SK-MEL-5 (cell line): ENCODE measurements at regions not wholly inside any gene's neighbourhood (a gene's known extent, or its start where the extent isn't known, plus 50 kb on each side); places are given as distances from the start of the nearest gene placed in this dataset.
"Not testable (repeated sequence)": the region's sequence is repeated elsewhere in the genome, so short reads cannot be mapped to it uniquely, and the experiment has no call there.

Experiments used
- DNase-seq: peaks from one replicate; pipeline ENCODE4 v3.0.0-alpha.2; 2016; ENCODE audit warnings: low read depth, low spot score
- in situ Hi-C: cut with HindIII; loops from 2 replicates; pipeline ENCODE4 v1.10.0; 2016; ENCODE audit warnings: low sequenced_read_pairs, high pct_unique_total_duplicates, low pct_unique_long_range_greater_than_20kb

- in situ Hi-C loops: no loop called here
- DNase-seq: no peak
These were observed 74.9 kb downstream of the ANKEF1 start for GRCh38 chr20:10109641-10110040.

- in situ Hi-C loops: no loop called here
These were observed 75.4 kb downstream of the ANKEF1 start for GRCh38 chr20:10110151-10110550.

GRCh38 chr20:10111139-10111958 lies 76.6 kb downstream of the ANKEF1 start:
- in situ Hi-C loops: no loop called here
- DNase-seq: no peak

More at GRCh38 chr20:10110151-10110550, 75.4 kb downstream of the ANKEF1 start:
- DNase-seq: no peak

DNA sequence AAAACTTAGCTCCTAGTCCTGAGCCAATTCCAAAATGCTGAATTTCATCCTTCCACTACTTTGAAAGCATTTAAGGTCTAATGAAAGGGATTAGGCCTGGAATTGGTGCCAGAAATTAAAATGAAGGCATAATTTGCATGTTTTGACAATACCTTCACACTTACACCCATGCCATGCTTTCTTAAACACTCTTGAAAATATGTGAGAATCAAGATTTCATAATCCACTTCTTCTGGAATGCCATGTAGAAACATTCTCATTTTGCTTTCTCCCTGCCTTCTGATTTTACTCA lies 77.1 kb downstream of the ANKEF1 start:
- in situ Hi-C loops: no loop called here

GRCh38 chr20:10113746-10114145 lies 79.0 kb downstream of the ANKEF1 start:
- no peak for DNase-seq
- in situ Hi-C loops: no loop called here

More for the DNA sequence above, 77.1 kb downstream of the ANKEF1 start:
- DNase-seq: no peak

GRCh38 chr20:10114598-10114997 lies 79.8 kb downstream of the ANKEF1 start:
- in situ Hi-C loops: no loop called here
- no peak for DNase-seq

DNA sequence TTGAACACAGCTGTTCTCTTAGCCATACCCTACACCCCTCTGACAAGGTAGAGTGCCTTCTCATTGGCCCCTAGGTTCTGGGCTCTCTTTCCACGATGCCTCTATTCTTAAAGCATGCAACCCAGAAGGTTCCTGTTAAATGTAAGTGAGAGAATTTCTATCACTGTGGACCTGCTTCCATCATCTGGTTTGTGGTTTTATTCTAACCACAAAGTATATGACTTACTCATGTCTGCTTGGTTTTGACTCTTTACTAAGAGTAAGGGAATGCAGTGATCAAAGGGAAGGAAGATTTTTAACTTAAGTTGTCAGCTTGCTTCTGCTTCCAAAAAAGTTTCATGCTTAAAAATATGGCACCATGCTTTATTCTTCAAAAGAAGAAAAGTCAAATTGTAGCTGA lies 80.2 kb downstream of the ANKEF1 start:
- in situ Hi-C loops: no loop called here
- no peak for DNase-seq

DNA sequence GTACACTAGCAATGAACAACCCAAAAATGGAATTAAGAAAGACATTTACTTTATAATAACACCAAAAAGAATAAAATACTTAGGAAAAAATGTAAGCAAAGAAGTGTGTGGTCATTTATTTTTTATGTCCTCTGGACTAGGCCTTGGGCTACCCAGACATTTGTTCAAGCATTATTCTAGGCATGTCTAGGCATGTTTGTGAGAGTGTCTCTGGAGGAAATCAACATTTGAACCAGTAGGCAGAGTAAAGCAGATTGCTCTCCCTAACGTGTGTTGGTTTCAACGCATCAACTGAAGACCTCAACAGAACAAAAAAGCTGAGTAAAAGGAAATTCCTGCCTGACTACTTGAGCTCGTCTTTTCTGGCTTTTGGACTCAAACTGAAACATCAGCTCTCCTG lies 84.5 kb downstream of the ANKEF1 start:
- in situ Hi-C loops: no loop called here
- no peak for DNase-seq

- in situ Hi-C loops, DNase-seq: not testable (repeated sequence)
These were observed 90.1 kb downstream of the ANKEF1 start for GRCh38 chr20:10124883-10125282.

- no peak for DNase-seq
- in situ Hi-C loops: no loop called here
These were observed 91.0 kb downstream of the ANKEF1 start for GRCh38 chr20:10125757-10126156.

DNA sequence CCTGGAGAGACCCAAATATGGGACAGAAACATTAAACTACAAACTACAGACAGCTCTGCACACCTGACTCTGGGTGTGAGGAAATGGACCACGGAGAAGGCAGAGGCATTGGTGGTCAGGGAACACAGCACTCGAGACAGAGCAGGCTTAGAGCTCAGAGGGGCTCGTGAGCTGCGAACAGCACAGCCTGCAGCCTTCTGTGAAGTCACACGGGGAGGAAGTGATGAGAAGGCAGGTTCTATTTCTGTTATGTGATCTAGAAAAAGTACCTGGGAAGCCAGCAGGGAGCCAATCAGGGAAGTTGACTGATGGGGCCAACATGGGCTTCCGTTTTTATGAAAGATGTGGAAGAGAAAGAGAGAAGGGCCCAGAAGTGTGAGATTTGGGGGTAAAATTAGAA lies 88.9 kb upstream of the SNAP25 start:
- in situ Hi-C loops: no loop called here
- DNase-seq: no peak

- peak; percentile 33 for DNase-seq
- in situ Hi-C loops: no loop called here
These were observed 86.8 kb upstream of the SNAP25 start for GRCh38 chr20:10131732-10132345.

DNA sequence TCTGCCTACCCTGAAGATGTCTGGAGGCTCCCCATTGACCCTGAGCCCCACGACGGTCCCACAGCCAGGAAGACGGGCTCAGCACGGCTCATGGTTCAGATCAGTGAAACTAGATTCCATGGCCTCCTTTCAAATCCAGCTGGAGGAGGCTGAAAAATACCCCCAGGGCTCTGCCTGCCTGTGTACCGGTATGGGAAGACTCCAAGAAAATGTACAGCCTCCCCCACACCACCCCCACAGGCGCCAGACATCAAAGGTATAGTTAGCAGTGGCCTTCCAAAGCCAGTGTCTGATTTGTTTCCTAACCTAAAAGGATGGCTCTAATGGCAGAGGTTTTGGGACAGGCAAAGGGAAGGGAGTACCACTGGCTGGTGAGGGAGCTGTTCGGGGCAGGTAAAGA lies 86.2 kb upstream of the SNAP25 start:
- no peak for DNase-seq
- in situ Hi-C loops: no loop called here

DNA sequence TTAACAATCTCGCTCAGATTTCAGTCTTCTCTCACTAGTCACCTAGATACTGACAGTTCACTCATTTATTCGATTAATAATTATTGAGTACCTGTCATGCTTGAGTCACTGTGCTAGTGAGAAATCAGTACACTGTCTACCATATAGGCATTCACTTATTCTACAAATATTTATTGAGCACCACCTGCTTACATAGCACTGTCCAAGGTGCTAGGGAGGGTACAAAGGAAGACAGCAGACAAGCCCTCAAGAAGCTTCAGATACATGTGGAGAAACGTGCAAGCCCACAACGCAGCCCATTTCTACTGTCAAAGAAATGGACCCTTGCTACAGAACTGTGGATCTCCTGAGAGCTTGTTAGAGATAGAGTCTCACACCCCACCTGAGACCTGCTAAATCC lies 85.1 kb upstream of the SNAP25 start:
- DNase-seq: no peak
- in situ Hi-C loops: no loop called here

DNA sequence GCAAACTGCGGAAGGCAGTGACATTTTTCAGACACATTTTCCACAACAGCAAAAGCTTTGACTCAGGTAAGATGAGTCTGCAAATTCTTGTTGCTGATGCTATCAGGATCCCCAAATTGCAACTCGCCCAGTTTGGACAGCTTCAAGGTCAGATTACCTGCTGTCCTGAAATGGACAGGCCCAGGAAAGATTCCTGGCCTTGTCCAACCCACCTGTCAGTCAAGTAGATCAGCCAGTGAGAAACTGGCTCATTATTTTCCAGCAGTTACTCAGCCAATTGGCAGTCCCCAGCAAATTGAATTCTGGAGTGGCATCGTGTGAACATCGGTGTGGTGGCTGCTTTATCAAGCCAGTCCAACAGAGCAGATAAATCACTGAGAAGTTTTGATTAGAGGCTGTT lies 84.5 kb upstream of the SNAP25 start:
- DNase-seq: no peak

DNA sequence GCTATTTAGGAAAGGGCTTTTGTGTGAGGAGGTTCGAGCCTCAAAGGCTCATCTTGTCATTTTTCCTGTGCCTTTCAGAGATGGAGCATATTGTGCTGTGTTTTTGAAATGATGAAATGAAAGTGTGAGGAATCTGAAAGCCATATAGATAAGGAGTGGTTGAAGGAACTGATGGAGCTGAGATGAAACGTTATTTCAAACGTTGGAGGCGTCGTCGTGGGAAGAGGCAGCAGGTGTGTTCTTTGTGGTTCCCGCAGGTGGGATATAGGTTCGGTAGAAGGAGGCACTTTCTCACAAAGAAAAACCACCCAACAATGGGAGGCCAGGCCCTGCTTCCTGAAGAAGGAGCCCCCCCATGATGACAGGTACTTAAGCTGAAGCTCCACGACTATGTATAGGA lies 83.2 kb upstream of the SNAP25 start:
- no peak for DNase-seq
- in situ Hi-C loops: no loop called here

More for the DNA sequence above, 84.5 kb upstream of the SNAP25 start:
- in situ Hi-C loops: no loop called here

GRCh38 chr20:10137032-10137431 lies 81.6 kb upstream of the SNAP25 start:
- in situ Hi-C loops: no loop called here
- no peak for DNase-seq

GRCh38 chr20:10137533-10137932 lies 81.1 kb upstream of the SNAP25 start:
- in situ Hi-C loops: no loop called here
- no peak for DNase-seq

- in situ Hi-C loops: no loop called here
- DNase-seq: no peak
These were observed 61.1 kb upstream of the SNAP25 start for GRCh38 chr20:10157549-10157948.
